ENCODE measurements at regions not wholly inside any gene's neighbourhood (a gene's known extent, or its start where the extent isn't known, plus 50 kb on each side); places are given as distances from the start of the nearest gene placed in this dataset.

DNA sequence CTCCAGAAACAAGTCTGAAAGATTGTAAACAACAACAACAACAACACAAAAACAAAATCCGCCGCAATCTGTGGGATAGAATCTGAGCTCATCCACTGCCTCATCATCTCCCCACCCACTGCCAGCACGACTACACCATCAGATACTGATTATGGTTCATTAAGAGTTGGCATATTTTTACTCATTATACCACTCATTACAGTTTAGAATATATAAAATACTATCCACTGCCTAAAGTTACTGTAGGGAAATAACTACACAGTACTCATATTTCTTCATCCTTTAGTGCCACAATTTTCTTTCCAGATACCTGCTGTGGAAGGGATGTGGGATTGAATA is 152.5 kb upstream of the PEX5L start:
- TF ChIP-seq, protein P1, sequence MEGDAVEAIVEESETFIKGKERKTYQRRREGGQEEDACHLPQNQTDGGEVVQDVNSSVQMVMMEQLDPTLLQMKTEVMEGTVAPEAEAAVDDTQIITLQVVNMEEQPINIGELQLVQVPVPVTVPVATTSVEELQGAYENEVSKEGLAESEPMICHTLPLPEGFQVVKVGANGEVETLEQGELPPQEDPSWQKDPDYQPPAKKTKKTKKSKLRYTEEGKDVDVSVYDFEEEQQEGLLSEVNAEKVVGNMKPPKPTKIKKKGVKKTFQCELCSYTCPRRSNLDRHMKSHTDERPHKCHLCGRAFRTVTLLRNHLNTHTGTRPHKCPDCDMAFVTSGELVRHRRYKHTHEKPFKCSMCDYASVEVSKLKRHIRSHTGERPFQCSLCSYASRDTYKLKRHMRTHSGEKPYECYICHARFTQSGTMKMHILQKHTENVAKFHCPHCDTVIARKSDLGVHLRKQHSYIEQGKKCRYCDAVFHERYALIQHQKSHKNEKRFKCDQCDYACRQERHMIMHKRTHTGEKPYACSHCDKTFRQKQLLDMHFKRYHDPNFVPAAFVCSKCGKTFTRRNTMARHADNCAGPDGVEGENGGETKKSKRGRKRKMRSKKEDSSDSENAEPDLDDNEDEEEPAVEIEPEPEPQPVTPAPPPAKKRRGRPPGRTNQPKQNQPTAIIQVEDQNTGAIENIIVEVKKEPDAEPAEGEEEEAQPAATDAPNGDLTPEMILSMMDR (IDR thresholded peaks at IDR 0.05; ENCODE audit: poor library complexity, severe bottlenecking) = no peak
- TF ChIP-seq EZH2 (IDR thresholded peaks at IDR 0.05; ENCODE audit: borderline replicate concordance, insufficient read depth, low read length, poor library complexity, severe bottlenecking) (no peak), MXI1 (conservative IDR thresholded peaks at IDR 0.05; ENCODE audit: poor library complexity, severe bottlenecking) (no peak), POLR2AphosphoS5 (IDR thresholded peaks at IDR 0.05) (no peak), SMC3 (conservative IDR thresholded peaks at IDR 0.05; ENCODE audit: poor library complexity) (no peak), EP300 (conservative IDR thresholded peaks at IDR 0.05; ENCODE audit: poor library complexity, severe bottlenecking) (no peak), TAF1 (IDR thresholded peaks at IDR 0.05; ENCODE audit: low read depth) (no peak)
- TF ChIP-seq, protein P2, sequence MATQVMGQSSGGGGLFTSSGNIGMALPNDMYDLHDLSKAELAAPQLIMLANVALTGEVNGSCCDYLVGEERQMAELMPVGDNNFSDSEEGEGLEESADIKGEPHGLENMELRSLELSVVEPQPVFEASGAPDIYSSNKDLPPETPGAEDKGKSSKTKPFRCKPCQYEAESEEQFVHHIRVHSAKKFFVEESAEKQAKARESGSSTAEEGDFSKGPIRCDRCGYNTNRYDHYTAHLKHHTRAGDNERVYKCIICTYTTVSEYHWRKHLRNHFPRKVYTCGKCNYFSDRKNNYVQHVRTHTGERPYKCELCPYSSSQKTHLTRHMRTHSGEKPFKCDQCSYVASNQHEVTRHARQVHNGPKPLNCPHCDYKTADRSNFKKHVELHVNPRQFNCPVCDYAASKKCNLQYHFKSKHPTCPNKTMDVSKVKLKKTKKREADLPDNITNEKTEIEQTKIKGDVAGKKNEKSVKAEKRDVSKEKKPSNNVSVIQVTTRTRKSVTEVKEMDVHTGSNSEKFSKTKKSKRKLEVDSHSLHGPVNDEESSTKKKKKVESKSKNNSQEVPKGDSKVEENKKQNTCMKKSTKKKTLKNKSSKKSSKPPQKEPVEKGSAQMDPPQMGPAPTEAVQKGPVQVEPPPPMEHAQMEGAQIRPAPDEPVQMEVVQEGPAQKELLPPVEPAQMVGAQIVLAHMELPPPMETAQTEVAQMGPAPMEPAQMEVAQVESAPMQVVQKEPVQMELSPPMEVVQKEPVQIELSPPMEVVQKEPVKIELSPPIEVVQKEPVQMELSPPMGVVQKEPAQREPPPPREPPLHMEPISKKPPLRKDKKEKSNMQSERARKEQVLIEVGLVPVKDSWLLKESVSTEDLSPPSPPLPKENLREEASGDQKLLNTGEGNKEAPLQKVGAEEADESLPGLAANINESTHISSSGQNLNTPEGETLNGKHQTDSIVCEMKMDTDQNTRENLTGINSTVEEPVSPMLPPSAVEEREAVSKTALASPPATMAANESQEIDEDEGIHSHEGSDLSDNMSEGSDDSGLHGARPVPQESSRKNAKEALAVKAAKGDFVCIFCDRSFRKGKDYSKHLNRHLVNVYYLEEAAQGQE (IDR thresholded peaks at IDR 0.05; ENCODE audit: borderline replicate concordance) = no peak
